Uterus (tissue), 3 donors: ENCODE measurements at regions not wholly inside any gene's neighbourhood (a gene's known extent, or its start where the extent isn't known, plus 50 kb on each side); places are given as distances from the start of the nearest gene placed in this dataset.

ENCODE experiments used
- DNase-seq, 2 donors: peaks; one replicate each; pipeline ENCODE4 v3.0.0-alpha.2; 2019 to 2020
- H3K27ac ChIP-seq, 2 donors: fragments of 200-600 bp; sonication (generic); 1 replicate in 1 of 2; 2 replicates in 1 of 2; pipeline ENCODE4 v1.5.1; 2016 to 2018
- H3K27me3 ChIP-seq, 2 donors: fragments of 200-600 bp; sonication (generic); one replicate each; pipeline ENCODE4 v1.5.1; 2018 to 2019; ENCODE audit warnings: control low read depth in 1 of 2
- H3K36me3 ChIP-seq, 2 donors: fragments of 200-600 bp; sonication (generic); one replicate each; pipeline ENCODE4 v1.5.1; 2019; ENCODE audit warnings: control low read depth in 1 of 2
- H3K4me1 ChIP-seq, 2 donors: fragments of 200-600 bp; sonication (generic); one replicate each; pipeline ENCODE4 v1.5.1; 2018 to 2019; ENCODE audit warnings: control low read depth in 1 of 2
- H3K4me3 ChIP-seq, 2 donors: fragments of 200-600 bp; sonication (generic); 1 replicate in 1 of 2; 2 replicates in 1 of 2; pipeline ENCODE4 v1.5.1; 2018 to 2019; ENCODE audit warnings: mild to moderate bottlenecking in 1 of 2
- H3K9me3 ChIP-seq, 2 donors: fragments of 200-600 bp; sonication (generic); one replicate each; pipeline ENCODE4 v1.5.1; 2019; ENCODE audit warnings: control low read depth in 1 of 2
- POLR2A ChIP-seq, 2 donors: fragments of 450-650 bp; IDR thresholded peaks; one replicate each; pipeline ENCODE4 v1.6.1; 2016; ENCODE audit warnings: antibody characterized with exemption in 2 of 2, mild to moderate bottlenecking in 1 of 2, moderate library complexity in 1 of 2
- intact Hi-C: fragments of 100-400 bp; cut with DNase I; formaldehyde crosslinking; loops from one replicate; pipeline ENCODE4 v1.15.1; 2023; ENCODE audit warnings: low total_unique reads
- TF ChIP-seq, protein P1 (sequence below), 4 experiments: fragments of 200-600 bp in 2 of 4; fragments of 450-650 bp in 2 of 4; sonication (generic) in 2 of 4; IDR thresholded peaks; one replicate each; pipeline ENCODE4 v1.5.1; 2016 to 2019; ENCODE audit warnings: antibody characterized with exemption in 4 of 4, mild to moderate bottlenecking in 2 of 4, moderate library complexity in 1 of 4
- donor health status: DM: yes; HTN: yes; CAD: no.

DNA sequence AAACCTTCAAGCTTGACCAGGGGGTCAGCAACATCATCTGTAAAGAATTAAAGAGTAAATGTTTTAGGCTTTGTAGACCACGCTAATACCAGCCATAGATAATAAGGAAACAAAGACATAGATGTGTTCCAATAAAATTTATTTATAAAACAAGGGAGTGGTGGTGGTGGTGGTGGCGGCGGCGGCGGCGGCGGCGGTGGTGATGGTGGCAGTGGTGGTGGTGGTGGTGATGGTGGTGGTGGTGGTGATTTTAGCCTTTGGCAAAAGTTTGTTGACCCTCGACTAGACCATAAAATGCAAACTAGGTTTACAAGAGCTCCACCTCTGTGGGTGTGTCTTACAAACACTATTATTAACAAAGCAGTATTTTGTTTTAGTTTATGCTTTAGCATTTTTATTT lies 222.3 kb upstream of the SPOCK3 start:
- no peaks in the 10 kb centered on the region for H3K4me1 ChIP-seq
- H3K36me3 ChIP-seq, result no peaks in the 10 kb centered on the region
- no peak for TF ChIP-seq POLR2A (IDR thresholded peaks at IDR 0.05)
- TF ChIP-seq, protein P1, sequence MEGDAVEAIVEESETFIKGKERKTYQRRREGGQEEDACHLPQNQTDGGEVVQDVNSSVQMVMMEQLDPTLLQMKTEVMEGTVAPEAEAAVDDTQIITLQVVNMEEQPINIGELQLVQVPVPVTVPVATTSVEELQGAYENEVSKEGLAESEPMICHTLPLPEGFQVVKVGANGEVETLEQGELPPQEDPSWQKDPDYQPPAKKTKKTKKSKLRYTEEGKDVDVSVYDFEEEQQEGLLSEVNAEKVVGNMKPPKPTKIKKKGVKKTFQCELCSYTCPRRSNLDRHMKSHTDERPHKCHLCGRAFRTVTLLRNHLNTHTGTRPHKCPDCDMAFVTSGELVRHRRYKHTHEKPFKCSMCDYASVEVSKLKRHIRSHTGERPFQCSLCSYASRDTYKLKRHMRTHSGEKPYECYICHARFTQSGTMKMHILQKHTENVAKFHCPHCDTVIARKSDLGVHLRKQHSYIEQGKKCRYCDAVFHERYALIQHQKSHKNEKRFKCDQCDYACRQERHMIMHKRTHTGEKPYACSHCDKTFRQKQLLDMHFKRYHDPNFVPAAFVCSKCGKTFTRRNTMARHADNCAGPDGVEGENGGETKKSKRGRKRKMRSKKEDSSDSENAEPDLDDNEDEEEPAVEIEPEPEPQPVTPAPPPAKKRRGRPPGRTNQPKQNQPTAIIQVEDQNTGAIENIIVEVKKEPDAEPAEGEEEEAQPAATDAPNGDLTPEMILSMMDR (IDR thresholded peaks at IDR 0.05), result no peak
- no peak overlapping the region for H3K27ac ChIP-seq
- H3K9me3 ChIP-seq, result no peaks in the 10 kb centered on the region
- DNase-seq, result no peak
- no peaks in the 10 kb centered on the region for H3K27me3 ChIP-seq
- H3K4me3 ChIP-seq, result no peak overlapping the region
- intact Hi-C loops, result no loop called here

DNA sequence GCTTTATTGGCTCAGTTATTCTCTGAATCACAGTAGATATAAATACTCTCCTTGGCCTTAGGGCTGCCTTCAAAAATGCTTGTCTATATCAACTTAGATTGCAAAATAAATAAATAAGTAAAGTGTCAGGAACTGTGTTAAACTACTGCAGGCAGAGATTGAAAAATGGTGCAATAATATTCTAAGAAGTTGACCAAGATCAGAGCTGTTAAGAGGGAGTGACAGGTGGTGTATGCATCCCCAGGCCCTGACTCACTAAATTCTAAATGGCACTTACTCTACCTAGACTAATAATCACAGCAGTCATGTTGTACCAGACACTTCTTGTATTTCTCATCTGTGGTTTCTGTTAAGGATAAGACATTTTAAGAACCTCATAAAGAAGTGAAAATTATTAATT lies 235.1 kb upstream of the SPOCK3 start:
- TF ChIP-seq, protein P1 (IDR thresholded peaks at IDR 0.05), result no peak
- TF ChIP-seq POLR2A (IDR thresholded peaks at IDR 0.05), result no peak
- H3K27me3 ChIP-seq, result no peaks in the 10 kb centered on the region
- H3K36me3 ChIP-seq, result no peaks in the 10 kb centered on the region

DNA sequence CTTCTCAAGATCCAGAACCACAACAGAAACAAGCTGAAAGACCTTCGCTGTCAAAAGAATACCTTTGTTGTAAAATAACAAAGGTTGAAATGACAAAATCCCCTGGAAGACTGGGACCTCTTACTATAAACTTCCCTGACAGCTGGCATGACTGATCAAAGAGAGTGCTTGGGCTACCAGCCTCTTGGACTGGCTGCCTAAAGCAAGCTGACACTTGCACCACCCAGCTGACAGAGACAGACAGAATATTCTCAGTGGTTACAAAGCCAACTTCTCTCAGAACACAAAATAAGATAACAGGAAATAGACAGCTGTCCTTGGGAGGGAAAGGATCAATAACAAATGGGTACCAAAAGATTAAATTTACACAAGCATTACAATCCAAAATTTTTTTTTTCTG lies 241.7 kb upstream of the SPOCK3 start:
- H3K27me3 ChIP-seq, result no peaks in the 10 kb centered on the region
- H3K4me3 ChIP-seq, result no peak overlapping the region
- H3K36me3 ChIP-seq, result peaks cover 0 to 3% of the 10 kb centered on the region in 2 donors
- intact Hi-C loops, result no loop called here
- no peaks in the 10 kb centered on the region for H3K9me3 ChIP-seq
- TF ChIP-seq, protein P1 (IDR thresholded peaks at IDR 0.05), result no peak
- TF ChIP-seq POLR2A (IDR thresholded peaks at IDR 0.05), result no peak
- no peak overlapping the region for H3K27ac ChIP-seq
- no peak for DNase-seq
- H3K4me1 ChIP-seq, result no peaks in the 10 kb centered on the region

More for the DNA sequence above, 235.1 kb upstream of the SPOCK3 start:
- Histone ChIP-seq H3K4me3 (no peak overlapping the region), H3K27ac (no peak overlapping the region), H3K4me1 (no peaks in the 10 kb centered on the region), H3K9me3 (no peaks in the 10 kb centered on the region)
- intact Hi-C loops, result no loop called here
- no peak for DNase-seq

- no peaks in the 10 kb centered on the region for H3K4me1 ChIP-seq
- H3K36me3 ChIP-seq, result no peaks in the 10 kb centered on the region
- intact Hi-C loops, result no loop called here
- no peak for TF ChIP-seq POLR2A (IDR thresholded peaks at IDR 0.05)
- TF ChIP-seq, protein P1 (IDR thresholded peaks at IDR 0.05), result no peak
- no peaks in the 10 kb centered on the region for H3K27me3 ChIP-seq
- H3K4me3 ChIP-seq, result no peak overlapping the region
- no peak for DNase-seq
- H3K9me3 ChIP-seq, result no peaks in the 10 kb centered on the region
- H3K27ac ChIP-seq, result no peak overlapping the region
Measured at GRCh38 chr4:167492007-167492406, 257.7 kb upstream of the SPOCK3 start.

GRCh38 chr4:167509551-167509950 lies 275.3 kb upstream of the SPOCK3 start:
- Histone ChIP-seq H3K27ac (no peak overlapping the region), H3K36me3 (no peaks in the 10 kb centered on the region), H3K4me3 (no peak overlapping the region), H3K4me1 (no peaks in the 10 kb centered on the region), H3K27me3 (no peaks in the 10 kb centered on the region), H3K9me3 (no peaks in the 10 kb centered on the region)
- DNase-seq, result no peak
- TF ChIP-seq POLR2A (IDR thresholded peaks at IDR 0.05), result no peak
- TF ChIP-seq, protein P1 (IDR thresholded peaks at IDR 0.05), result no peak
- intact Hi-C loops, result no loop called here
